ENCODE measurements at regions not wholly inside any gene's neighbourhood (a gene's known extent, or its start where the extent isn't known, plus 50 kb on each side); places are given as distances from the start of the nearest gene placed in this dataset.

- no peak overlapping the region for H3K27ac ChIP-seq (ENCODE audit: low read depth in 1 of 2, low read length in 2 of 2)
- no peak for TF ChIP-seq EGR1 (IDR thresholded peaks at IDR 0.05; ENCODE audit: low read depth in 2 of 2)
- TF ChIP-seq HNF4A (conservative IDR thresholded peaks at IDR 0.05) = no peak
- TF ChIP-seq TAF1 (conservative IDR thresholded peaks at IDR 0.05) = no peak
- TF ChIP-seq ATF3 (IDR thresholded peaks at IDR 0.05) = no peak
- no peak for TF ChIP-seq RAD21 (IDR thresholded peaks at IDR 0.05)
- no peak for TF ChIP-seq GABPA (IDR thresholded peaks at IDR 0.05 in 1 of 2, conservative IDR thresholded peaks at IDR 0.05 in 1 of 2)
- no peak for TF ChIP-seq FOXA2 (IDR thresholded peaks at IDR 0.05)
- TF ChIP-seq ZBTB33 (IDR thresholded peaks at IDR 0.05) = no peak
- no peak for TF ChIP-seq MAX (IDR thresholded peaks at IDR 0.05)
- no peak for TF ChIP-seq JUND (IDR thresholded peaks at IDR 0.05)
- no peak for TF ChIP-seq SP1 (IDR thresholded peaks at IDR 0.05)
- no peak for TF ChIP-seq FOXA1 (IDR thresholded peaks at IDR 0.05)
- no peak for TF ChIP-seq HNF4G (IDR thresholded peaks at IDR 0.05)
- no peak for TF ChIP-seq REST (IDR thresholded peaks at IDR 0.05)
- TF ChIP-seq NR2F2 (IDR thresholded peaks at IDR 0.05) = no peak
- TF ChIP-seq YY1 (IDR thresholded peaks at IDR 0.05) = no peak
- no peak for TF ChIP-seq CTCF (IDR thresholded peaks at IDR 0.05; ENCODE audit: low read depth, low read length, missing input control)
- H3K9me3 ChIP-seq (ENCODE audit: control insufficient read depth in 4 of 4, low read length in 3 of 4) = no peaks in the 10 kb centered on the region
- WGBS = 45% methylated on average over 3 of the region's 3 CpGs
- no peak overlapping the region for H3K4me3 ChIP-seq (ENCODE audit: low read depth in 1 of 3, low read length in 3 of 3)
- no peak overlapping the region for H3K9ac ChIP-seq (ENCODE audit: low read depth in 1 of 2, low read length in 2 of 2)
- H3K36me3 ChIP-seq (ENCODE audit: control insufficient read depth in 4 of 4, insufficient read depth in 3 of 4, low read depth in 1 of 4, low read length in 3 of 4) = no peaks in the 10 kb centered on the region
- H3K27me3 ChIP-seq (ENCODE audit: control insufficient read depth in 4 of 4, insufficient read depth in 4 of 4, low read length in 3 of 4) = no peaks in the 10 kb centered on the region
- no peaks in the 10 kb centered on the region for H3K4me1 ChIP-seq (ENCODE audit: control insufficient read depth in 4 of 4, insufficient read depth in 4 of 4, low read length in 3 of 4)
- DNase-seq (ENCODE audit: low spot score) = no peak
Observed at GRCh38 chr12:60349232-60349978, 753.6 kb downstream of the SLC16A7 start.
